Renal cortical epithelial cell (primary cell): ENCODE measurements at regions not wholly inside any gene's neighbourhood (a gene's known extent, or its start where the extent isn't known, plus 50 kb on each side); places are given as distances from the start of the nearest gene placed in this dataset.
"Not testable (repeated sequence)": the region's sequence is repeated elsewhere in the genome, so short reads cannot be mapped to it uniquely, and the experiment has no call there.

ENCODE experiments used
- DNase-seq: peaks from one replicate; pipeline ENCODE4 v3.0.0-alpha.2; 2011; ENCODE audit warnings: low read depth

GRCh38 chr6:79810185-79810705 is 137.1 kb downstream of the ELOVL4 start:
- DNase-seq = no peak

GRCh38 chr6:79808921-79809320 is 138.4 kb downstream of the ELOVL4 start:
- no peak for DNase-seq

- DNase-seq = not testable (repeated sequence)
Observed at GRCh38 chr6:79806661-79807060, 140.7 kb downstream of the ELOVL4 start.

GRCh38 chr6:79804732-79805131 is 142.6 kb downstream of the ELOVL4 start:
- no peak for DNase-seq

GRCh38 chr6:79803917-79804316 is 143.4 kb downstream of the ELOVL4 start:
- DNase-seq = no peak

GRCh38 chr6:79802657-79803300 is 144.6 kb downstream of the ELOVL4 start:
- DNase-seq = no peak

- no peak for DNase-seq
Observed at GRCh38 chr6:79801362-79801761, 146.0 kb downstream of the ELOVL4 start.

- no peak for DNase-seq
Observed at GRCh38 chr6:79798841-79799240, 148.5 kb downstream of the ELOVL4 start.

GRCh38 chr6:79797912-79798311 is 149.4 kb downstream of the ELOVL4 start:
- no peak for DNase-seq

GRCh38 chr6:79797163-79797764 is 150.1 kb downstream of the ELOVL4 start:
- peak; percentile 45 for DNase-seq

- no peak for DNase-seq
Observed at GRCh38 chr6:79796197-79796596, 151.2 kb downstream of the ELOVL4 start.

- DNase-seq = peak; percentile 39
Observed at GRCh38 chr6:79789896-79790295, 157.5 kb downstream of the ELOVL4 start.

GRCh38 chr6:79788756-79789155 is 157.6 kb downstream of the SH3BGRL2 start:
- no peak for DNase-seq

- no peak for DNase-seq
Observed at GRCh38 chr6:79787626-79788025, 156.5 kb downstream of the SH3BGRL2 start.

- DNase-seq = no peak
Observed at GRCh38 chr6:79784395-79784753, 153.2 kb downstream of the SH3BGRL2 start.

GRCh38 chr6:79783670-79784394 is 152.7 kb downstream of the SH3BGRL2 start:
- DNase-seq = peak; percentile 40

GRCh38 chr6:79782792-79783580 is 151.9 kb downstream of the SH3BGRL2 start:
- DNase-seq = no peak

GRCh38 chr6:79781916-79782315 is 150.8 kb downstream of the SH3BGRL2 start:
- no peak for DNase-seq

- DNase-seq = no peak
Observed at GRCh38 chr6:79780881-79781280, 149.8 kb downstream of the SH3BGRL2 start.

GRCh38 chr6:79778816-79779215 is 147.7 kb downstream of the SH3BGRL2 start:
- DNase-seq = no peak

- DNase-seq = peak; percentile 49
Observed at GRCh38 chr6:79777713-79778579, 146.8 kb downstream of the SH3BGRL2 start.
